IMR-90 (cell line): ENCODE measurements at regions not wholly inside any gene's neighbourhood (a gene's known extent, or its start where the extent isn't known, plus 50 kb on each side); places are given as distances from the start of the nearest gene placed in this dataset.

Source experiments
- ATAC-seq: fragments of 200-7000 bp; cut with Tn5 transposase; 2 replicates; pipeline ENCODE4 v1.9.1; 2020; ENCODE audit warnings: low read depth, mild to moderate bottlenecking, moderate library complexity
- BruUV-seq: library from RNA; stranded (reverse); fragments of 400-500 nt; replicated peaks from 2 replicates; lab custom pipeline; 2021; lab: Mats Ljungman, UMichigan
- CTCF ChIA-PET: fragments of 300-600 bp; formaldehyde crosslinking; extraction: SDS; loops from one replicate; lab custom pipeline; 2021; ENCODE audit warnings: antibody characterized with exemption; lab: Yijun Ruan, JAX
- POLR2A ChIA-PET: fragments of 300-600 bp; sonication (Branson Sonifier 250); formaldehyde crosslinking; loops from one replicate; lab custom pipeline; 2022; ENCODE audit warnings: antibody characterized with exemption; ENCODE audit not compliant: unreplicated experiment; lab: Charles Lee
- DNase-seq: peaks from one replicate; pipeline ENCODE4 v3.0.0; 2013
- H2AFZ ChIP-seq: replicated peaks from 2 replicates; pipeline ENCODE3; 2013; ENCODE audit warnings: low read length, mild to moderate bottlenecking; ENCODE audit not compliant: poor library complexity
- H2AK5ac ChIP-seq: 2 replicates; pipeline ENCODE4 v1.6.1; 2013; ENCODE audit warnings: low read depth, low read length, inconsistent platforms
- H2AK9ac ChIP-seq: replicated peaks from 2 replicates; pipeline ENCODE3; 2013; ENCODE audit warnings: mild to moderate bottlenecking, low read depth, low read length, moderate library complexity; ENCODE audit not compliant: poor library complexity
- H2BK120ac ChIP-seq: 2 replicates; pipeline ENCODE4 v1.6.1; 2013; ENCODE audit warnings: low read depth, low read length, inconsistent platforms
- H2BK15ac ChIP-seq: 3 replicates; pipeline ENCODE4 v1.6.1; 2013; ENCODE audit warnings: low read depth, low read length, inconsistent platforms
- H2BK20ac ChIP-seq: 2 replicates; pipeline ENCODE4 v1.6.1; 2013; ENCODE audit warnings: low read depth, mild to moderate bottlenecking, inconsistent platforms, low read length, moderate library complexity
- H2BK5ac ChIP-seq: 2 replicates; pipeline ENCODE4 v1.6.1; 2013; ENCODE audit warnings: mild to moderate bottlenecking, low read depth, low read length, inconsistent platforms; ENCODE audit not compliant: poor library complexity, severe bottlenecking
- H3K14ac ChIP-seq: replicated peaks from 2 replicates; pipeline ENCODE4 v1.6.1; 2013; ENCODE audit warnings: low read depth, low read length, inconsistent platforms
- H3K18ac ChIP-seq: 2 replicates; pipeline ENCODE4 v1.6.1; 2013; ENCODE audit warnings: low read depth, low read length, control low read depth
- H3K23ac ChIP-seq: 2 replicates; pipeline ENCODE4 v1.6.1; 2013; ENCODE audit warnings: low read depth, low read length, inconsistent platforms
- H3K27ac ChIP-seq: 2 replicates; pipeline ENCODE4 v1.5.1; 2013; ENCODE audit warnings: mild to moderate bottlenecking, control low read depth, low read length; ENCODE audit not compliant: insufficient read depth
- H3K27me3 ChIP-seq: 2 replicates; pipeline ENCODE4 v1.6.1; 2013; ENCODE audit warnings: low read length; ENCODE audit not compliant: control insufficient read depth, insufficient read depth
- H3K36me3 ChIP-seq: 2 replicates; pipeline ENCODE4 v1.6.1; 2013; ENCODE audit warnings: low read length, mixed read lengths; ENCODE audit not compliant: control insufficient read depth, insufficient read depth
- H3K4ac ChIP-seq: 2 replicates; pipeline ENCODE4 v1.6.1; 2013; ENCODE audit warnings: low read depth, low read length, inconsistent platforms
- H3K4me1 ChIP-seq: 2 replicates; pipeline ENCODE4 v1.6.1; 2013; ENCODE audit warnings: low read length, mixed read lengths; ENCODE audit not compliant: control insufficient read depth, insufficient read depth
- H3K4me2 ChIP-seq: 2 replicates; pipeline ENCODE4 v1.6.1; 2013; ENCODE audit warnings: low read depth, mild to moderate bottlenecking, control low read depth, low read length, moderate library complexity
- H3K4me3 ChIP-seq: 2 replicates; pipeline ENCODE4 v1.5.1; 2013; ENCODE audit warnings: low read depth, mild to moderate bottlenecking, control low read depth, low read length, moderate library complexity; ENCODE audit not compliant: insufficient read depth
- H3K56ac ChIP-seq: 2 replicates; pipeline ENCODE4 v1.6.1; 2013; ENCODE audit warnings: low read length, inconsistent platforms; ENCODE audit not compliant: insufficient read depth; ENCODE audit errors: extremely low read depth
- H3K79me1 ChIP-seq, 2 experiments: 2 replicates each; pipeline ENCODE4 v1.6.1; 2013; ENCODE audit warnings: low read length in 2 of 2, inconsistent platforms in 1 of 2, low read depth in 1 of 2
- H3K9ac ChIP-seq: 2 replicates; pipeline ENCODE4 v1.6.1; 2013; ENCODE audit warnings: low read depth, low read length, control low read depth
- H3K9me1 ChIP-seq: 2 replicates; pipeline ENCODE4 v1.6.1; 2013; ENCODE audit warnings: low read length, inconsistent platforms; ENCODE audit not compliant: insufficient read depth
- H3K9me3 ChIP-seq: 2 replicates; pipeline ENCODE4 v1.6.1; 2013; ENCODE audit warnings: low read length; ENCODE audit not compliant: control insufficient read depth, insufficient read depth
- H4K20me1 ChIP-seq: 2 replicates; pipeline ENCODE4 v1.6.1; 2013; ENCODE audit warnings: low read length, inconsistent platforms; ENCODE audit not compliant: insufficient read depth
- H4K5ac ChIP-seq: 2 replicates; pipeline ENCODE4 v1.6.1; 2013; ENCODE audit warnings: mild to moderate bottlenecking, low read depth, low read length, control low read depth
- H4K8ac ChIP-seq, 2 experiments: 2 replicates each; pipeline ENCODE4 v1.6.1; 2013; ENCODE audit warnings: low read depth in 2 of 2, low read length in 2 of 2, control low read depth in 1 of 2, inconsistent platforms in 1 of 2
- H4K91ac ChIP-seq: 2 replicates; pipeline ENCODE4 v1.6.1; 2013; ENCODE audit warnings: low read depth, low read length, inconsistent platforms; ENCODE audit not compliant: insufficient read depth
- BHLHE40 ChIP-seq: fragments of 150-350 bp; IDR thresholded peaks from 2 replicates; pipeline ENCODE4 v1.6.1; 2016; ENCODE audit warnings: mild to moderate bottlenecking, low read depth, low read length
- CEBPB ChIP-seq: IDR thresholded peaks from 2 replicates; pipeline ENCODE4 v1.6.1; 2012; ENCODE audit warnings: low read depth, low read length, improper control_type of control experiment
- CHD1 ChIP-seq: IDR thresholded peaks from 2 replicates; pipeline ENCODE4 v1.6.1; 2012; ENCODE audit warnings: low read depth, low read length, improper control_type of control experiment
- FOS ChIP-seq: fragments of 150-350 bp; IDR thresholded peaks from 2 replicates; pipeline ENCODE4 v1.6.1; 2016; ENCODE audit warnings: low read depth, low read length
- MAFK ChIP-seq: IDR thresholded peaks from 2 replicates; pipeline ENCODE4 v1.6.1; 2012; ENCODE audit warnings: low read depth, low read length, improper control_type of control experiment
- MAZ ChIP-seq: IDR thresholded peaks from 2 replicates; pipeline ENCODE4 v1.6.1; 2012; ENCODE audit warnings: low read depth, mild to moderate bottlenecking, low read length, improper control_type of control experiment, moderate library complexity, borderline replicate concordance
- MXI1 ChIP-seq: IDR thresholded peaks from 2 replicates; pipeline ENCODE4 v1.6.1; 2012; ENCODE audit warnings: low read depth, mild to moderate bottlenecking, low read length, moderate library complexity, borderline replicate concordance
- NFE2L2 ChIP-seq: fragments of 150-350 bp; IDR thresholded peaks from 2 replicates; pipeline ENCODE4 v1.6.1; 2016; ENCODE audit warnings: low read depth, mild to moderate bottlenecking, low read length
- POLR2A ChIP-seq: IDR thresholded peaks from 2 replicates; pipeline ENCODE4 v1.6.1; 2012; ENCODE audit warnings: mild to moderate bottlenecking, low read depth, low read length
- RAD21 ChIP-seq: IDR thresholded peaks from 2 replicates; pipeline ENCODE4 v1.6.1; 2012; ENCODE audit warnings: low read length, improper control_type of control experiment
- RCOR1 ChIP-seq: IDR thresholded peaks from 2 replicates; pipeline ENCODE4 v1.6.1; 2012; ENCODE audit warnings: mild to moderate bottlenecking, low read length, improper control_type of control experiment; ENCODE audit not compliant: insufficient replicate concordance
- RFX5 ChIP-seq: IDR thresholded peaks from 2 replicates; pipeline ENCODE4 v1.8.0; 2012; ENCODE audit warnings: low read depth, mild to moderate bottlenecking, low read length, moderate library complexity
- SMC3 ChIP-seq: fragments of 150-350 bp; IDR thresholded peaks from 2 replicates; pipeline ENCODE4 v1.6.1; 2016; ENCODE audit warnings: low read depth, mild to moderate bottlenecking, antibody characterized with exemption, low read length, moderate library complexity
- WGBS, 2 experiments: methylation state at CpG; one replicate each; pipeline versions ENCODE4 v1.1.5 to v1.1.7; 2013; ENCODE audit warnings: missing lambda C conversion rate in 2 of 2; ENCODE audit not compliant: insufficient read length in 1 of 2; ENCODE audit errors: extremely low coverage in 2 of 2; 5-methylcytosine and 5-hydroxymethylcytosine counted together
- dilution Hi-C: fragments of 300-500 bp; cut with HindIII; formaldehyde crosslinking; loops from one replicate; pipeline ENCODE4 v1.14.3; 2018; ENCODE audit warnings: low sequenced_read_pairs; ENCODE audit not compliant: unreplicated experiment
- in situ Hi-C: fragments of 300-500 bp; cut with MboI; formaldehyde crosslinking; loops from 3 replicates; pipeline ENCODE4 v1.14.3; 2019; ENCODE audit warnings: low sequenced_read_pairs, inconsistent platforms, mixed read lengths
- intact Hi-C: fragments of 100-400 bp; cut with micrococcal nuclease; formaldehyde crosslinking; loops from 2 replicates; pipeline ENCODE4 v1.10.0; 2022
- TF ChIP-seq, protein P1 (sequence below): fragments of 150-350 bp; IDR thresholded peaks from 2 replicates; pipeline ENCODE4 v1.6.1; 2016; ENCODE audit warnings: low read depth, mild to moderate bottlenecking, low read length, moderate library complexity, borderline replicate concordance
- TF ChIP-seq, protein P2 (sequence below): fragments of 150-350 bp; IDR thresholded peaks from 2 replicates; pipeline ENCODE4 v1.6.1; 2017; ENCODE audit warnings: mild to moderate bottlenecking, antibody characterized with exemption, low read length, low read depth
- TF ChIP-seq, protein P3 (sequence below): conservative IDR thresholded peaks from 2 replicates; pipeline ENCODE4 v1.5.1; 2012; ENCODE audit warnings: mild to moderate bottlenecking, low read depth, low read length, improper control_type of control experiment

DNA sequence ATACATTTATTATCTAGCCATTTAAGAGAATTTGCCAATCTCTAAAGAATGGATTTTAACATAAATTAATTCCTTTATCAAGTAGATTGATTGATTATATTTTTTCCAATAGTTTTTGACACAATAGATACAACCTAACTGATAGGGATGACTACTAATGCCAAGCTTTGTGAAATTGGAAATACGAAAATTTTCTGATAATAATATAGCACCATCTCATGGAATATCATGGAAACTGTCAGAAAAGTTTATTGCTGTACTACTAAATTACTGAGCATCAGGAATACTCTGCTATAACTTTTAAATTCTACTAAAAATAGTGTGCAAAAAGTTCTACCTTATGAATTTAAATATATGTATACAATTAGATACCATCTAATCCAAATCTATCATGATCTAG is 101.8 kb upstream of the MAP2 start:
- no peak overlapping the region for H2AFZ ChIP-seq
- in situ Hi-C loops, result loop anchor here (25.0 kb wide), 1 partner anchor 910 kb away; the partner anchor contains the start of gene PTH2R
- POLR2A ChIA-PET, result no interaction called here

More for the DNA sequence above, 101.8 kb upstream of the MAP2 start:
- no peak overlapping the region for H2BK20ac ChIP-seq
- H3K23ac ChIP-seq, result no peak overlapping the region
- no peaks in the 10 kb centered on the region for H3K27me3 ChIP-seq
- H2AK5ac ChIP-seq, result no peak overlapping the region
- H2BK5ac ChIP-seq, result no peak overlapping the region
- no peak overlapping the region for H3K9ac ChIP-seq
- no peak overlapping the region for H2BK15ac ChIP-seq
- no peak overlapping the region for H4K91ac ChIP-seq
- H2AK9ac ChIP-seq, result no peak overlapping the region
- no peaks in the 10 kb centered on the region for H4K20me1 ChIP-seq
- dilution Hi-C loops (no loop called here), intact Hi-C loops (no loop called here)
- BruUV-seq, result no TSS peak
- WGBS, 2 experiments, result no CpG with 5 or more reads among the region's 1 CpG
- H3K56ac ChIP-seq, result no peak overlapping the region
- H2BK120ac ChIP-seq, result no peak overlapping the region
- ATAC-seq (no peak), DNase-seq (no peak)
- H4K8ac ChIP-seq, result no peak overlapping the region
- TF ChIP-seq CHD1 (no peak), MAZ (no peak), MXI1 (no peak), MAFK (no peak), BHLHE40 (no peak), CEBPB (no peak), RFX5 (no peak), NFE2L2 (no peak), POLR2A (no peak), RAD21 (no peak), RCOR1 (no peak), FOS (no peak), SMC3 (no peak)
- TF ChIP-seq, protein P1, sequence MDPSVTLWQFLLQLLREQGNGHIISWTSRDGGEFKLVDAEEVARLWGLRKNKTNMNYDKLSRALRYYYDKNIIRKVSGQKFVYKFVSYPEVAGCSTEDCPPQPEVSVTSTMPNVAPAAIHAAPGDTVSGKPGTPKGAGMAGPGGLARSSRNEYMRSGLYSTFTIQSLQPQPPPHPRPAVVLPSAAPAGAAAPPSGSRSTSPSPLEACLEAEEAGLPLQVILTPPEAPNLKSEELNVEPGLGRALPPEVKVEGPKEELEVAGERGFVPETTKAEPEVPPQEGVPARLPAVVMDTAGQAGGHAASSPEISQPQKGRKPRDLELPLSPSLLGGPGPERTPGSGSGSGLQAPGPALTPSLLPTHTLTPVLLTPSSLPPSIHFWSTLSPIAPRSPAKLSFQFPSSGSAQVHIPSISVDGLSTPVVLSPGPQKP, result no peak
- TF ChIP-seq, protein P2, sequence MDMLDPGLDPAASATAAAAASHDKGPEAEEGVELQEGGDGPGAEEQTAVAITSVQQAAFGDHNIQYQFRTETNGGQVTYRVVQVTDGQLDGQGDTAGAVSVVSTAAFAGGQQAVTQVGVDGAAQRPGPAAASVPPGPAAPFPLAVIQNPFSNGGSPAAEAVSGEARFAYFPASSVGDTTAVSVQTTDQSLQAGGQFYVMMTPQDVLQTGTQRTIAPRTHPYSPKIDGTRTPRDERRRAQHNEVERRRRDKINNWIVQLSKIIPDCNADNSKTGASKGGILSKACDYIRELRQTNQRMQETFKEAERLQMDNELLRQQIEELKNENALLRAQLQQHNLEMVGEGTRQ, result no peak
- TF ChIP-seq, protein P3, sequence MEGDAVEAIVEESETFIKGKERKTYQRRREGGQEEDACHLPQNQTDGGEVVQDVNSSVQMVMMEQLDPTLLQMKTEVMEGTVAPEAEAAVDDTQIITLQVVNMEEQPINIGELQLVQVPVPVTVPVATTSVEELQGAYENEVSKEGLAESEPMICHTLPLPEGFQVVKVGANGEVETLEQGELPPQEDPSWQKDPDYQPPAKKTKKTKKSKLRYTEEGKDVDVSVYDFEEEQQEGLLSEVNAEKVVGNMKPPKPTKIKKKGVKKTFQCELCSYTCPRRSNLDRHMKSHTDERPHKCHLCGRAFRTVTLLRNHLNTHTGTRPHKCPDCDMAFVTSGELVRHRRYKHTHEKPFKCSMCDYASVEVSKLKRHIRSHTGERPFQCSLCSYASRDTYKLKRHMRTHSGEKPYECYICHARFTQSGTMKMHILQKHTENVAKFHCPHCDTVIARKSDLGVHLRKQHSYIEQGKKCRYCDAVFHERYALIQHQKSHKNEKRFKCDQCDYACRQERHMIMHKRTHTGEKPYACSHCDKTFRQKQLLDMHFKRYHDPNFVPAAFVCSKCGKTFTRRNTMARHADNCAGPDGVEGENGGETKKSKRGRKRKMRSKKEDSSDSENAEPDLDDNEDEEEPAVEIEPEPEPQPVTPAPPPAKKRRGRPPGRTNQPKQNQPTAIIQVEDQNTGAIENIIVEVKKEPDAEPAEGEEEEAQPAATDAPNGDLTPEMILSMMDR, result no peak
- H3K4me1 ChIP-seq, result no peaks in the 10 kb centered on the region
- no peaks in the 10 kb centered on the region for H3K9me3 ChIP-seq
- H3K4me3 ChIP-seq, result no peak overlapping the region
- H4K5ac ChIP-seq, result no peak overlapping the region
- no peak overlapping the region for H3K18ac ChIP-seq
- no peaks in the 10 kb centered on the region for H3K36me3 ChIP-seq
- H3K4ac ChIP-seq, result no peak overlapping the region
- no peaks in the 10 kb centered on the region for H3K9me1 ChIP-seq
- H3K4me2 ChIP-seq, result no peak overlapping the region
- CTCF ChIA-PET, result no interaction called here
- H3K14ac ChIP-seq, result no peak overlapping the region
- H3K27ac ChIP-seq, result no peak overlapping the region
- no peaks in the 10 kb centered on the region for H3K79me1 ChIP-seq
